ENCODE measurements at regions not wholly inside any gene's neighbourhood (a gene's known extent, or its start where the extent isn't known, plus 50 kb on each side); places are given as distances from the start of the nearest gene placed in this dataset.

- DNase-seq: no peak
These were observed 685.8 kb upstream of the API5 start for GRCh38 chr11:42625757-42626665.

GRCh38 chr11:42631220-42631843, 680.5 kb upstream of the API5 start:
- peak; percentile 67 for DNase-seq

DNA sequence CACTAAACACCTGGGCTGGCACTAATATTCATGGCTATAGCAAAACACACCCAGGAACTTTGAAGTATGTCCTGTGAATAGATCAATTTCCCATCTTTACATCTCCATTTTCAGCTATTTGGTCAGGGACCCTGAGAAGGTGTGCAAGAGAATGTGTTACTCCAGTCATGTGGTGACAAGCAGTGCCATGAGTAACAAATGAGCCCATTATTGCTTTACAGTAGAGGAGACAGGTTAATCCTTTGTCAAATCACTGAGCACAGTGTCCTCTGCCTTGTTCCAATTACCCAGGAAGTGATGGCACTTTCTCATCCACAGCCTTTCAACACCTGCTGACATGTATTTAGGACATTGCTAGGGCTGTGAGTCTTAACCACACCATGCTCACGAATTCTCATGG, 664.8 kb upstream of the API5 start:
- no peak for DNase-seq

DNA sequence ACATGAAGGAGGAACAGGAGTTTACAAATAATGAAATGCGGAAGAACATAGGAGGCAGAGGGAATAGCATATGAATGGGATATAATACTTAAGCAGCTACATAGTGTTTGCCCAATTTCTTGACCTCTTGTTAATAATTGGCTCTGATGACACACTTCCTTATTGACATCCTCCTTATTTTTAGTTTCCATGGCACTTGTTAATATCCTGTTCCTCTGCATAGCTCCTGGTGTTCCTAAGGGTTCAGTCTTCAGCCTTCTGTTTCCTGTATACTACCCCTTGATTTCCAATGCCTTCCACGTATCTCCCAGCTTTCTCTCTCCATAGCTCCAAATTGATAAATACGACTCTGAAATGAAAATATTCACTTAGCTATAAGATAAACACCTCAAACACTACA, 663.8 kb upstream of the API5 start:
- no peak for DNase-seq

- no peak for DNase-seq
These were observed 660.2 kb upstream of the API5 start for GRCh38 chr11:42651621-42652020.

GRCh38 chr11:42657169-42657568, 654.6 kb upstream of the API5 start:
- no peak for DNase-seq

DNA sequence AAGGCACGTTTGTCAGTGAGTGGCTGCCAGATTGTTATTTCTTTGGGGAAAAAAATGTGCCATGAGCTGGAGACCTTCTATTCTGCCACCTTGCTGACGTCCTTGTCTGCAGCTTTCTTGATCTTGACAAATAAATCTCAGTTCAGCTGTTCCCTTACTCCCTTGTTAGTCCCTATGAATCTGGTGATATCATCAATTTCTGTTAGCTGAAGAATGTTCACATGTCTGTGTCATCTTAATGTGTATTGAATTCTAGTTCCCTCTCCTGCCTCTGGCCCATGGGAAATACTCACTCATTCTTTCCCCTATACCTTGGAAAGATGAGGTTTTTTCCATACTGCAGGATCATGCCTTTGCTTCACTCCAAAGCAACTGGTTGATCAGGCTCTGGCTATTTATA, 649.9 kb upstream of the API5 start:
- DNase-seq: no peak

DNA sequence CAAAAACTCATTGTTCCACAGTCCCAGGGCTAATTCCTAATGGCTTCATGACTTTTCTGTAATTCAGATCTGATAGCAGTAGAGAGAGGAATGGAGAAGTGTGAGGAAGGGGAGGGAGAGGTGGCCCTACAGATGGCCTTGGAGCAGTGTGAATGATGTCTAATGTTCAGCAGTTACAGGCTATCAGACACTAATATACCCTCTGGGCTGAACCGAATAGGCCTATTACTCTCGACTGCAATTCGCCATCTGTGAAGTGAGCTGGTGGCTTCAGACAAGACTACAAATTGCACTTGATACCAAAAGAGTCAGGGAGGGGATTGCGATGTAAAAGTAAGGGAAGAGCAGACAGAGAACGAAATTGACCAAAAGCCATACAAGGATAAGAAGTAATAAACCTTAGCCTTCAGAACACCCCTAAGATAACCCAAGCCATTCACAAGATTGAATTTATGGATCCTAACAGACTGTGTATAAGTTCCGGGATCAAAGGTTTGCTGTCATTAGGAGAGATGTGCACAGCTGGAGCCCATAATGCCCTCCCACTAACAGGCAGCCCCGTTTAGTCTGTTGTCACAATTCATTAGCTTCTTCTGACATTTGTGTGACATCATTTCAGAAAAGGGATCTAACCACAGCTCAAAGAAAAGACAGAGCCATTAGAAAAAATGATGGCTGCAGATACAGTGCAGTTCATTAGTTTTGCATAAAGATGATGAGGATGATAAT, 642.4 kb upstream of the API5 start:
- no peak for DNase-seq

- DNase-seq: no peak
These were observed 637.4 kb upstream of the API5 start for GRCh38 chr11:42674436-42674835.

- DNase-seq: no peak
These were observed 604.3 kb upstream of the API5 start for GRCh38 chr11:42707541-42707940.

DNA sequence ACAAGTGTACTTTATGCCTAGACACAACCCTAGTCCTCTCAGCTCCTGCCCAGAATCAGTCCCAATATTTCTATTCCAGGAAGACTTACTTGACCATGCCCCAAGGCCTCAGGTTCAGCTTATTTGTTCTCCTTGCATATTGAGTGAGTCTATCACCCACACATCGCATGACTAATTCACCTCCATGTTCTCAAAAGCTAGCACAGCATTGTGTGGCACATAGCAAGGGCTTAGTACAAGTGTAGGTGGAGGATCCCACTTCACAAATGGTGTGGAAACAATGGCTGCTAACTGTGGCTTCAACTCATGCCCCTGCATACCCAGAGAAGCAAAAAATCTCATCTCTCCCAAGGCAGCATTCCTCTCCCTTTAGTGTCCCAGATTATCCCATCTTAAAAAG, 602.6 kb upstream of the API5 start:
- DNase-seq: no peak

DNA sequence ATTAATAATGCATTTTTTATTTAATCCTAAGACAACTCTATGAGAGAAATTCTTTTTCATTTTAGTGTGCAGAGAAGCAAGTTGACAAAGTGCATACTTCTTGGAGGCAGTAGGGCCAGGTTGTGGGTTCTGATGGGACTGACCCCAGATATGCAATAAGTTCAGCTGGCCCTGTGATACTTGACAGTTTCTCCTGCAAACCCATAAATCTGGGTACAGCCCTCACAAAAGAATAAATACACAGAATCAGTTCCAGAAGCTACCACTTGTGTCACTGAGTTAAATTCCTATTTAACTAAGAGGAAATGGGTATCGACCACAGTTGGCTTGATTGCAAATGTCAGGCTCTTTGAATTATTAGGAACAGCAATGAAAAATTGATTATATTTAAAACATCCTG, 598.5 kb upstream of the API5 start:
- DNase-seq: no peak

DNA sequence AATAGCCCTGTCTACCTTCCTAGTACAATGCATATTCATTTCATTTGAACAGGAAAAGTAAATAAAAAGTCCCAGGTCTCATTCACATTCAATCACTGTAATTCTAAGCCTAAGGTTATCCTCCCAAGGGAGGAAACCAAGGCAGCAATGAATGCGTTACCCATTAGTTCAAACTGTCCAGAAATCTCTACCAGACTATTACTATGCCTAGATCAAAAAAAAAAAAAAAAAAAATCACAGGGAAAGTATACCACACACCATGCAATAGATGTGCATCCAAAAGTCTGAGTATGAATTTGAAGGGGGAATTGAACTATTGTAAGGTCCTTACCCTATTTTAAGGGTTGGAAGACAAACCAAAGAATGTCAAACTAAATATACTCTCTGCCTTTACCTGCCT, 598.0 kb upstream of the API5 start:
- no peak for DNase-seq

GRCh38 chr11:42720716-42721563, 590.9 kb upstream of the API5 start:
- DNase-seq: no peak

GRCh38 chr11:42727879-42728278, 583.9 kb upstream of the API5 start:
- DNase-seq: no peak

DNA sequence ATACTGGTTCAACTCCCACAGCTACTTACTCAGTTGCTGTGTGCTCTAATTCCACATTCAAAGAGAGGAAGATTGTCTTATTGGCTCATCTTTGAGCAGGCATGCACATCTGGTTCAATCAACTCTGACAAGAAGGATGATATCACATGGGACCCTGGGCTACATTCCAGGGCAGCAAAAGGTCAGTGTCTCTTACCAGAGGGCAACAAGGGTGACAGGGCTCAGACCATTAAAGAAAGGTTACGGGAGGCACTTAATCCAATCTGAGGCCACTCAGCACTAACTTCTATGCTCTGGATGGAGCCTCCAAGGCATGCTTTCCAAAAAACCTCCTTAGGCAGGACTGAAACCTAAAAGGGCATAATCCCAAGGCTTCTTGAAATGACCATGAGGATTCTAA, 549.4 kb upstream of the API5 start:
- no peak for DNase-seq

- no peak for DNase-seq
These were observed 546.9 kb upstream of the API5 start for GRCh38 chr11:42764936-42765335.

GRCh38 chr11:42768576-42768975, 543.2 kb upstream of the API5 start:
- no peak for DNase-seq

DNA sequence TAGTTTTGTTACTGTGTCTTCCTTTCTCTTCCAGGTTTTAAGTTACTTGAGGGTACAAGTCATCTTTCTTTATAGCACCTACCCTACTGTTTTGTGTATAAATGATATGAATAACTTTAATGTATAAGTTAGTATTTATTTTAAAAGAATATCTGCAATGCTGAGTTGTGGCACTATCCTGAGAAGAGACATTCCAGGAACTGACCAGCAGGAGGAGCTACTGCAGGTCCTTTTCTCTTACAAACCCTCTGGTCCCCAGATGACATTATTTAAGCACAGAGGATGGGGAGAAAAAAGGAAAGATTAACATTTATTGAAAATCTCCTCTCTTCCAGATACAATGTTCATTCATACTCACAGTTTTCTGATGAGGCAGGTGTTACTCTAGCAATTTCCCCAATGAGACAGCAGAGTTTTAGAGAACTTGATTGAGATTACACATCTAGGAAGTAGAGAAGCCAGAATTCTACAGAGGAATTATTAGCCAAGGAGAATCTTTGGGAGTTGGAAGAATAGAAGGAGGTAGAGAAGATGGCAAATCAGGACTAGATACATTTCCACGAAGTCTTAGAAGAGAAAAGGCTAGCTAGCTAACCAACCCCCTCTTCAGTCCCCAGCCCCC, 541.2 kb upstream of the API5 start:
- peak; percentile 33 for DNase-seq

GRCh38 chr11:42772886-42773285, 538.9 kb upstream of the API5 start:
- DNase-seq: no peak

DNA sequence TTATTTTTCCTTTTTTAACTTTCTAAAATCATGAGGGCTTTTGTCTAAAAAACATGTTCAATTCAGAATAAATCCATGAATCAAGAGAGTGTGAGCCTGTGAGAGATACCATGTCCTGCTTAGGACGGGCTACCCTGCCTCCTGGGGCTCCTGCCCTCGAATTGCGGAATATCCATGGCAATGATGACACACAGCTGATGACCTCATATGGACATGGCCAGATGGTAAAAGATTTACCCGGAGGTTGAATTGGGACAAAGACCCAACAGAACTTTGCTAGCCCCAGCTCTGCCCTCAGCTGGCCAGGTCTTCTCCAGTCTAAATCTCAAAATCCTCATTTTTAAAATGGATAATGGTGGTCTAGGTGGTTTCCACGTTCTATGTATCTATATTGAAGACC, 538.1 kb upstream of the API5 start:
- no peak for DNase-seq

DNA sequence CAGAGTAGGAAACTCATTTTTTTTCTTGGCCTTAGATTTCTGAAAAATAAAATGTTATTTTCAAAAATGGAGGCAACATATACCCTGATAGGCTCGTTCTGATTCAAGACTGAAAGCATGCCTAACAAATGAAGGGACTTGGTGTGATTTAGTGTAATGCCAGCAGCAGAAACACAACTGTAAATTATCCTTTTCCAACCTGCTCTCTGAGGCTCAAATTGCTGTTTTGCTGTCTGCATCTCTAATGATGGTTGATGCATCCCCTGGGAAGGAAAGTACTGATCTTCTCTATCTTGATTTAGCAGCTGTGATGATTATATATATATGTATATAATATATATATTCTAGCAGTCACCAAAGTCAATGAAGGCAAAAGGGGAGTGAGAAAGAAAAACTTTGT, 537.2 kb upstream of the API5 start:
- DNase-seq: no peak

DNA sequence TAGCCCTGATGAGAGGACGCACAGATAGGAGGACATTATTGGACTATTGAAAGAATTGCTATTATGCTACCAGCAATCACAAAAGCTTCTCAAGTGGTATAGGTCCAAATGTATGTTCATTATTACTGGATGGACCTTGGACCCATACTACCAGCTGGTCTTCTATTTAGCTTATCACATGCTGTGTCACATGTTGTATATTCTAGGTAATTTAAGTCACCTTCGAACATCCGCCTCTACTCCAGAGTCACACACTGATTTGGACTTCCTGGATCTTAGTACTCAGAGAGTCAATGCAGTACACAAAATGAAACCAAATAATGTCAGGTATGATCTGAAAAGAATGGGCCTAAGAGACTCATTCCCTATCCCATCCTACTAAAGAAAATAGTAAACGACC, 534.0 kb upstream of the API5 start:
- DNase-seq: no peak
